ENCODE measurements at regions not wholly inside any gene's neighbourhood (a gene's known extent, or its start where the extent isn't known, plus 50 kb on each side); places are given as distances from the start of the nearest gene placed in this dataset.

DNA sequence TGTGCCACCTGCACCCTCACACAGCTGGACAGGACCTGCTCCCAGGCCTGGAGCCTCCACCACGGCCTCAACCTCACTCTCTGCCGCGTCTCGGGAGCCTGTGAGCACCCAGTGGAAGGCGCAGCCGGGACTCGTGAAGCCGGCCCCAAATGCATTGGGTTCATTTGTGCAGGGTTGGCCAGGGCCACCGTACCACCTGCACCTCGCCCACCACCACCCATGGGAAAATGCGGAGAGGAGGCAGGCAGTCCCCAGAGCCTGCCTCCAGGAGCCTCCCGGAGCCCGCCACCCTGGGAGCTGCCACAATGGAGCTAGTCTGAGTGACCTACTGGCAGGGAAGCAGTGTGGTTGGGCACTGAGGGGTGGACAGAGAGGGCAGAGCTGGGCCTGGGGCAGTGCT is 62.5 kb upstream of the HRH1 start:
- TF ChIP-seq, protein P1, sequence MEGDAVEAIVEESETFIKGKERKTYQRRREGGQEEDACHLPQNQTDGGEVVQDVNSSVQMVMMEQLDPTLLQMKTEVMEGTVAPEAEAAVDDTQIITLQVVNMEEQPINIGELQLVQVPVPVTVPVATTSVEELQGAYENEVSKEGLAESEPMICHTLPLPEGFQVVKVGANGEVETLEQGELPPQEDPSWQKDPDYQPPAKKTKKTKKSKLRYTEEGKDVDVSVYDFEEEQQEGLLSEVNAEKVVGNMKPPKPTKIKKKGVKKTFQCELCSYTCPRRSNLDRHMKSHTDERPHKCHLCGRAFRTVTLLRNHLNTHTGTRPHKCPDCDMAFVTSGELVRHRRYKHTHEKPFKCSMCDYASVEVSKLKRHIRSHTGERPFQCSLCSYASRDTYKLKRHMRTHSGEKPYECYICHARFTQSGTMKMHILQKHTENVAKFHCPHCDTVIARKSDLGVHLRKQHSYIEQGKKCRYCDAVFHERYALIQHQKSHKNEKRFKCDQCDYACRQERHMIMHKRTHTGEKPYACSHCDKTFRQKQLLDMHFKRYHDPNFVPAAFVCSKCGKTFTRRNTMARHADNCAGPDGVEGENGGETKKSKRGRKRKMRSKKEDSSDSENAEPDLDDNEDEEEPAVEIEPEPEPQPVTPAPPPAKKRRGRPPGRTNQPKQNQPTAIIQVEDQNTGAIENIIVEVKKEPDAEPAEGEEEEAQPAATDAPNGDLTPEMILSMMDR (IDR thresholded peaks at IDR 0.05) = no peak
- TF ChIP-seq POLR2AphosphoS5 (IDR thresholded peaks at IDR 0.05) = no peak
